KBM-7 (cell line): ENCODE measurements at regions not wholly inside any gene's neighbourhood (a gene's known extent, or its start where the extent isn't known, plus 50 kb on each side); places are given as distances from the start of the nearest gene placed in this dataset.
"Not testable (repeated sequence)": the region's sequence is repeated elsewhere in the genome, so short reads cannot be mapped to it uniquely, and the experiment has no call there.

ENCODE experiments used
- DNase-seq: peaks from one replicate; pipeline ENCODE4 v3.0.0-alpha.2; 2015
- in situ Hi-C: fragments of 300-500 bp; cut with MboI; formaldehyde crosslinking; loops from 2 replicates; pipeline ENCODE4 v1.14.3; 2020; ENCODE audit warnings: low sequenced_read_pairs, low pct_unique_long_range_greater_than_20kb, mixed read lengths

- in situ Hi-C loops, DNase-seq: not testable (repeated sequence)
Measured at GRCh38 chr2:89294335-89294734, 602.9 kb downstream of the RPIA start.

GRCh38 chr2:89296820-89297398 lies 605.4 kb downstream of the RPIA start:
- DNase-seq, in situ Hi-C loops: not testable (repeated sequence)

GRCh38 chr2:89299196-89299595 lies 607.7 kb downstream of the RPIA start:
- DNase-seq, in situ Hi-C loops: not testable (repeated sequence)

- DNase-seq, in situ Hi-C loops: not testable (repeated sequence)
Measured at GRCh38 chr2:89305623-89306022, 614.1 kb downstream of the RPIA start.

GRCh38 chr2:89306869-89307637 lies 615.6 kb downstream of the RPIA start:
- in situ Hi-C loops, DNase-seq: not testable (repeated sequence)

GRCh38 chr2:89318990-89319389 lies 627.5 kb downstream of the RPIA start:
- DNase-seq, in situ Hi-C loops: not testable (repeated sequence)

- in situ Hi-C loops = not testable (repeated sequence)
Measured at GRCh38 chr2:89325894-89326293, 634.4 kb downstream of the RPIA start.

GRCh38 chr2:89326455-89326854 lies 635.0 kb downstream of the RPIA start:
- DNase-seq = peak; percentile 24
- in situ Hi-C loops = not testable (repeated sequence)

More at GRCh38 chr2:89325894-89326293, 634.4 kb downstream of the RPIA start:
- DNase-seq = not testable (repeated sequence)

- in situ Hi-C loops, DNase-seq: not testable (repeated sequence)
Measured at GRCh38 chr2:89328790-89329189, 637.3 kb downstream of the RPIA start.
